HepG2 (cell line): ENCODE measurements at regions not wholly inside any gene's neighbourhood (a gene's known extent, or its start where the extent isn't known, plus 50 kb on each side); places are given as distances from the start of the nearest gene placed in this dataset.

Source experiments
- ATAC-seq: fragments of 200-7000 bp; cut with Tn5 transposase; 3 replicates; pipeline ENCODE4 v1.9.1; 2020; ENCODE audit warnings: mild to moderate bottlenecking, moderate library complexity
- BruUV-seq: library from RNA; stranded (reverse); fragments of 400-500 nt; replicated peaks from 2 replicates; lab custom pipeline; 2021; lab: Mats Ljungman, UMichigan
- CTCF ChIA-PET: fragments of 300-600 bp; formaldehyde crosslinking; extraction: SDS; loops from one replicate; lab custom pipeline; 2021; ENCODE audit warnings: low total read pairs, inconsistent platforms, low intra/inter-chr PET ratio; lab: Yijun Ruan, JAX
- POLR2A ChIA-PET: fragments of 350-600 bp; sonication (Branson Sonifier 250); formaldehyde crosslinking; loops from one replicate; lab custom pipeline; 2020; ENCODE audit warnings: antibody characterized with exemption, inconsistent platforms; lab: Yijun Ruan, JAX
- DNase-seq: peaks from one replicate; pipeline ENCODE4 v3.0.0-alpha.2; 2015; ENCODE audit warnings: low spot score
- FAIRE-seq: peaks from 3 replicates; lab custom pipeline; 2011; peaks lifted over from hg19 to GRCh38; lab: Jason Lieb, UNC
- H2AFZ ChIP-seq: one replicate; pipeline ENCODE4 v1.6.1; 2011; ENCODE audit warnings: low read length, inconsistent platforms
- H3K27ac ChIP-seq: fragments of 300-600 bp; 3 replicates; pipeline ENCODE4 v1.8.0; 2011; ENCODE audit warnings: mixed run types, mild to moderate bottlenecking, mixed read lengths, low read length, inconsistent platforms; ENCODE audit not compliant: insufficient read depth; ENCODE audit errors: extremely low read length
- H3K27me3 ChIP-seq, 2 experiments: fragments of 200-600 bp in 1 of 2; 2 replicates in 1 of 2; 3 replicates in 1 of 2; pipeline versions ENCODE4 v1.6.0 to v1.8.0; 2011; ENCODE audit warnings: low read length in 2 of 2, mild to moderate bottlenecking in 2 of 2, moderate library complexity in 2 of 2, inconsistent platforms in 1 of 2; ENCODE audit not compliant: insufficient read depth in 2 of 2, control insufficient read depth in 1 of 2
- H3K36me3 ChIP-seq, 2 experiments: fragments of 200-600 bp in 1 of 2; replicated peaks in 1 of 2; 2 replicates in 1 of 2; 3 replicates in 1 of 2; pipeline versions ENCODE4 v1.5.1 to v1.8.0; 2011; ENCODE audit warnings: low read length in 2 of 2, inconsistent platforms in 1 of 2; ENCODE audit not compliant: insufficient read depth in 2 of 2, control insufficient read depth in 1 of 2
- H3K4me1 ChIP-seq: 2 replicates; pipeline ENCODE4 v1.5.1; 2012; ENCODE audit warnings: low read length, inconsistent platforms; ENCODE audit not compliant: insufficient read depth
- H3K4me2 ChIP-seq: 2 replicates; pipeline ENCODE4 v1.6.0; 2011; ENCODE audit warnings: low read depth, low read length, inconsistent platforms
- H3K4me3 ChIP-seq, 3 experiments: fragments of 200-600 bp in 1 of 3; sonication (generic), shearing (Covaris generic) in 1 of 3; replicated peaks in 1 of 3; 2 replicates each; pipeline ENCODE4 v1.5.1; 2011 to 2016; ENCODE audit warnings: low read length in 3 of 3, inconsistent platforms in 2 of 3, low read depth in 2 of 3, mild to moderate bottlenecking in 2 of 3, control low read depth in 1 of 3, mixed read lengths in 1 of 3; ENCODE audit not compliant: insufficient read depth in 1 of 3
- H3K79me2 ChIP-seq: one replicate; pipeline ENCODE4 v1.6.1; 2011; ENCODE audit warnings: low read length, inconsistent platforms; ENCODE audit not compliant: insufficient read depth
- H3K9ac ChIP-seq: 2 replicates; pipeline ENCODE4 v1.6.0; 2011; ENCODE audit warnings: mild to moderate bottlenecking, low read depth, low read length, inconsistent platforms; ENCODE audit not compliant: insufficient read depth
- H3K9me3 ChIP-seq: 2 replicates; pipeline ENCODE4 v1.5.1; 2012; ENCODE audit warnings: mild to moderate bottlenecking, low read length
- H4K20me1 ChIP-seq: 2 replicates; pipeline ENCODE4 v1.6.0; 2011; ENCODE audit warnings: inconsistent platforms, mild to moderate bottlenecking, low read length, moderate library complexity; ENCODE audit not compliant: insufficient read depth
- HMG20A ChIP-seq: IDR thresholded peaks from 2 replicates; pipeline ENCODE4 v1.6.1; 2016; ENCODE audit warnings: borderline replicate concordance
- HNRNPK ChIP-seq: fragments of 200-400 bp; formaldehyde crosslinking; IDR thresholded peaks from 2 replicates; pipeline ENCODE4 v1.6.1; 2018; ENCODE audit warnings: low read length, low read depth, moderate library complexity, mild to moderate bottlenecking; ENCODE audit not compliant: poor library complexity, severe bottlenecking
- POLR2AphosphoS2 ChIP-seq: IDR thresholded peaks from 2 replicates; pipeline ENCODE4 v1.6.1; 2011; ENCODE audit warnings: low read depth, low read length, improper control_type of control experiment
- POLR2AphosphoS5 ChIP-seq: IDR thresholded peaks from 2 replicates; pipeline ENCODE4 v1.6.1; 2012; ENCODE audit warnings: low read depth, low read length
- SRSF9 ChIP-seq: fragments of 200-400 bp; formaldehyde crosslinking; IDR thresholded peaks from 2 replicates; pipeline ENCODE4 v1.6.1; 2018; ENCODE audit warnings: borderline replicate concordance, mild to moderate bottlenecking, low read depth, low read length; ENCODE audit not compliant: insufficient read depth, poor library complexity, severe bottlenecking
- XRCC5 ChIP-seq: fragments of 200-400 bp; formaldehyde crosslinking; optimal IDR thresholded peaks from 2 replicates; pipeline ENCODE3; 2017; ENCODE audit warnings: mild to moderate bottlenecking, low read length
- ZBTB20 ChIP-seq: sonication (generic); formaldehyde crosslinking; IDR thresholded peaks from 2 replicates; pipeline ENCODE4 v1.8.1; 2023; ENCODE audit warnings: missing genetic modification reagents, low read depth, mild to moderate bottlenecking, borderline replicate concordance
- ZNF713 ChIP-seq: sonication (generic); formaldehyde crosslinking; IDR thresholded peaks from 2 replicates; pipeline ENCODE4 v1.4.0; 2020; ENCODE audit warnings: mild to moderate bottlenecking, missing genetic modification reagents
- WGBS: methylation state at CpG from one replicate; pipeline ENCODE4 v1.1.6; 2017; ENCODE audit warnings: low lambda C conversion rate; 5-methylcytosine and 5-hydroxymethylcytosine counted together
- in situ Hi-C: cut with HindIII; loops from 2 replicates; pipeline ENCODE4 v1.10.0; 2017; ENCODE audit warnings: low pct_unique_long_range_greater_than_20kb; ENCODE audit not compliant: extremely low pct_ligation_motif_present
- intact Hi-C: fragments of 100-400 bp; cut with micrococcal nuclease; formaldehyde crosslinking; loops from one replicate; pipeline ENCODE4 v1.10.0; 2022; ENCODE audit not compliant: unreplicated experiment
- TF ChIP-seq, protein P1 (sequence below): sonication (generic); formaldehyde crosslinking; IDR thresholded peaks from 2 replicates; pipeline ENCODE4 v1.4.0; 2020; ENCODE audit warnings: low read depth, mild to moderate bottlenecking, missing genetic modification reagents
- TF ChIP-seq, protein P2 (sequence below): sonication (generic); formaldehyde crosslinking; IDR thresholded peaks from 2 replicates; pipeline ENCODE4 v1.5.1; 2020; ENCODE audit warnings: mild to moderate bottlenecking, missing genetic modification reagents

DNA sequence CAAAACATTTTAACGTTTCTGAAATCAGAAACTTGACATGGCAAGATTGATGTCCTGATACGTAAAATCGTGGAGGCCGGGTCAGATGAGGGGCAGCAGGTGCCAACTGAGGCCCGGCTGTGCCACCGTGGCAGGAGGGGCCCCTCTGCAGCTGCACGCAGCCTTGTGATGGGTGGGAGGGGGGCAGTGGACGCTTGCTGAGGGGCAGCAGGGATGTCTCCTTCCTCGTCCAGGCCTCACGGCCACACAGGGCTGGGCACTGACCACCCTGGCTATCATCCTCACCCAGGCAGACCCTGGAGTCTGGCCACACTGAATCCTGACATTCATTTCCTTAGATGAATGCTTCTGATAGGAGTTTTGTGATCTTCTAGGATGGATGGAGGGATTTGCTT, 114.7 kb downstream of the ERMARD start:
- Histone ChIP-seq H3K27me3 (peaks cover 13 to 53% of the 10 kb centered on the region in 2 experiments; a peak in 4 of 5 replicates), H3K9me3 (peaks cover 8% of the 10 kb centered on the region; the same call in 1 of the 2 replicates), H3K79me2 (no peaks in the 10 kb centered on the region), H4K20me1 (no peaks in the 10 kb centered on the region), H3K36me3 (no peaks in the 10 kb centered on the region), H3K9ac (no peak overlapping the region), H3K4me3 (no peak overlapping the region), H2AFZ (no peak overlapping the region), H3K4me2 (no peak overlapping the region), H3K27ac (no peak overlapping the region), H3K4me1 (no peaks in the 10 kb centered on the region)
- FAIRE-seq: no peak
- 26% methylated on average over 7 of the region's 10 CpGs for WGBS
- no TSS peak for BruUV-seq
- POLR2A ChIA-PET: no interaction called here
- no peak for DNase-seq
- no peak for ATAC-seq
- TF ChIP-seq HNRNPK (no peak), ZNF713 (CRISPR knock-in tag) (no peak), POLR2AphosphoS2 (no peak), XRCC5 (no peak), SRSF9 (no peak), POLR2AphosphoS5 (no peak), HMG20A (CRISPR knock-in tag) (no peak), ZBTB20 (CRISPR knock-in tag) (no peak)
- TF ChIP-seq, protein P1, sequence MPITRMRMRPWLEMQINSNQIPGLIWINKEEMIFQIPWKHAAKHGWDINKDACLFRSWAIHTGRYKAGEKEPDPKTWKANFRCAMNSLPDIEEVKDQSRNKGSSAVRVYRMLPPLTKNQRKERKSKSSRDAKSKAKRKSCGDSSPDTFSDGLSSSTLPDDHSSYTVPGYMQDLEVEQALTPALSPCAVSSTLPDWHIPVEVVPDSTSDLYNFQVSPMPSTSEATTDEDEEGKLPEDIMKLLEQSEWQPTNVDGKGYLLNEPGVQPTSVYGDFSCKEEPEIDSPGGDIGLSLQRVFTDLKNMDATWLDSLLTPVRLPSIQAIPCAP: no peak
- TF ChIP-seq, protein P2, sequence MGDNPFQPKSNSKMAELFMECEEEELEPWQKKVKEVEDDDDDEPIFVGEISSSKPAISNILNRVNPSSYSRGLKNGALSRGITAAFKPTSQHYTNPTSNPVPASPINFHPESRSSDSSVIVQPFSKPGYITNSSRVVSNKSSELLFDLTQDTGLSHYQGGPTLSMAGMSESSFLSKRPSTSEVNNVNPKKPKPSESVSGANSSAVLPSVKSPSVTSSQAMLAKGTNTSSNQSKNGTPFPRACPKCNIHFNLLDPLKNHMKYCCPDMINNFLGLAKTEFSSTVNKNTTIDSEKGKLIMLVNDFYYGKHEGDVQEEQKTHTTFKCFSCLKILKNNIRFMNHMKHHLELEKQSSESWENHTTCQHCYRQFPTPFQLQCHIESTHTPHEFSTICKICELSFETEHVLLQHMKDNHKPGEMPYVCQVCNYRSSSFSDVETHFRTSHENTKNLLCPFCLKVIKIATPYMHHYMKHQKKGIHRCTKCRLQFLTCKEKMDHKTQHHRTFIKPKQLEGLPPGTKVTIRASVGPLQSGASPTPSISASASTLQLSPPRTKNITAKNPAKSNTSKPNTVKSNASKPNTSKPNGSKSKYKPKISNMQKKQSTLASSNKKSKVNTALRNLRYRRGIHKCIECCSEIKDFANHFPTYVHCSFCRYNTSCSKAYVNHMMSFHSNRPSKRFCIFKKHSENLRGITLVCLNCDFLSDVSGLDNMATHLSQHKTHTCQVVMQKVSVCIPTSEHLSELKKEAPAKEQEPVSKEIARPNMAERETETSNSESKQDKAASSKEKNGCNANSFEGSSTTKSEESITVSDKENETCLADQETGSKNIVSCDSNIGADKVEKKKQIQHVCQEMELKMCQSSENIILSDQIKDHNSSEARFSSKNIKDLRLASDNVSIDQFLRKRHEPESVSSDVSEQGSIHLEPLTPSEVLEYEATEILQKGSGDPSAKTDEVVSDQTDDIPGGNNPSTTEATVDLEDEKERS: no peak
- CTCF ChIA-PET: no interaction called here
- in situ Hi-C loops (no loop called here), intact Hi-C loops (no loop called here)
